ENCODE measurements at regions not wholly inside any gene's neighbourhood (a gene's known extent, or its start where the extent isn't known, plus 50 kb on each side); places are given as distances from the start of the nearest gene placed in this dataset.
"Not testable (repeated sequence)": the region's sequence is repeated elsewhere in the genome, so short reads cannot be mapped to it uniquely, and the experiment has no call there.

DNA sequence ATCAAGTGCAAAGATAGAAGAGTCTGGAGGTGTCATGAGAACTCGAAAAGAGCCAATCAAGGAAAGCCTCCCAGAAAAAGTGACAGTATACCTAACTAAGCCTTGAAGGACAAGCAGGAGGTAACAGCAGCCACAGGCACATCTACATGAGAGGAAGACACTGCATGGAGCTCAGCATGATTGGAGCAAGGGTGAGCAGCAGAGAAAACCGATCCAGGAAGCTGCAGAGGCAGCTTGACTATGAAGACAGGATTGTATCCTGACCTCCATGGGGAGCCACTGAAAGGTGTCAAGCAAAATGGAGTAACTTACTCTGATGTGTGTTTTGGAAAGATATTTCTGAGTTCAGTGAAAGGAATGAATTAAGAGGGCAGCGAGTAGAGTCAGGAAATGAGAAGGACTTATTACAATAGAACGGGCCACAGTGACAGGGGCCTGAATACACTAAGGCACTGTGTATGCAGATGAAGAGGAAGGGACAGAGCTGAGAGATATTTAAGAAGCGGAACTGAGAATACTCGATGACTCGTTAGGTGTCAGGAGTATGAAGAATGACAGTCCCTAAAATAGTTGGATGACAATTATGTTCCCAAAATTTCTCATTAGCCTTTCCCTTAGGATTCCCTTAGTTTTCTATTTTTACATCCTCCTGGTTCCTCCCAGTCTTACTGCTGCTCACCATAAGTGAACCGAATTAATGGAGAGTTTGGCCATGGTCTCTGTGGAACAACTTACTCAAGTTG is 139.3 kb upstream of the NFIA start:
- peaks cover 0 to 2% (median 0%) of the 10 kb centered on the region in 4 experiments for H3K4me1 ChIP-seq (ENCODE audit: control extremely low read depth in 1 of 4, control insufficient read depth in 4 of 4, insufficient read depth in 4 of 4, low read length in 3 of 4)
- no peak overlapping the region for H3K27ac ChIP-seq (ENCODE audit: insufficient read depth in 1 of 2, low read depth in 1 of 2, low read length in 2 of 2, poor library complexity in 1 of 2, severe bottlenecking in 2 of 2)
- DNase-seq: no peak
- no peaks in the 10 kb centered on the region for H3K27me3 ChIP-seq (replicated peaks in 2 of 5; ENCODE audit: control insufficient read depth in 4 of 5, insufficient read depth in 5 of 5, low read length in 4 of 5)
- ChIA-PET POLR2A (no interaction called here), CTCF (interaction anchor here (0.7 kb wide), 1 partner anchor 661 kb away, joined by 3 read pairs; no protein-coding TSS in a partner anchor)
- no peaks in the 10 kb centered on the region for H3K36me3 ChIP-seq (ENCODE audit: control insufficient read depth in 4 of 4, insufficient read depth in 4 of 4, low read length in 3 of 4)
- no peak overlapping the region for H3K4me3 ChIP-seq (ENCODE audit: control insufficient read depth in 1 of 7, extremely low read depth in 1 of 7, insufficient read depth in 4 of 7, low read depth in 2 of 7, low read length in 6 of 7)
- H3K9me3 ChIP-seq (ENCODE audit: control extremely low read depth in 1 of 5, control insufficient read depth in 4 of 5, insufficient read depth in 2 of 5, low read depth in 1 of 5, low read length in 4 of 5): no peaks in the 10 kb centered on the region
- WGBS (ENCODE audit: insufficient coverage): 84% methylated on average over 4 of the region's 8 CpGs

DNA sequence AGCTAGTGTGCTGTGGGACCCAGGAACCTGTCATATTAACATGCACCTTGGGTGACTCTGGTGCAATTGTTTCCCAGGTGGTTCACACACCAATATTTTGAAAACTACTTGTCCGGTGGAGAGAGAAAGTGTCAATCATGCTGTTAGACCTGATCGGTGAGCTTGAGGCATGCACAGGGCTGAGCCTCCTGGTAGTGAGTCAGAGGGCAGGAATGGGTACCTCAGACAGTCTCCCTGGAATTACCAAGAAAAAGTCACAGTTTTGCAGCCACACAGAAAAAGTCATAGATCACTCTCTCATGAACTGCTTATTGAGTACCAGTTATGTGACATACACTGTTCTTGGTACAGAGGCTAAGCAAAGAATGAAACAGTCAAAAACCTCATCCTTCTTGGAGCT is 140.1 kb upstream of the NFIA start:
- WGBS (ENCODE audit: insufficient coverage): 87% methylated on average over 2 of the region's 2 CpGs
- CTCF ChIA-PET: no interaction called here
- Histone ChIP-seq H3K36me3 (ENCODE audit: control insufficient read depth in 4 of 4, insufficient read depth in 4 of 4, low read length in 3 of 4) (no peaks in the 10 kb centered on the region), H3K4me3 (ENCODE audit: control insufficient read depth in 1 of 7, extremely low read depth in 1 of 7, insufficient read depth in 4 of 7, low read depth in 2 of 7, low read length in 6 of 7) (no peak overlapping the region), H3K27ac (ENCODE audit: insufficient read depth in 1 of 2, low read depth in 1 of 2, low read length in 2 of 2, poor library complexity in 1 of 2, severe bottlenecking in 2 of 2) (no peak overlapping the region), H3K4me1 (ENCODE audit: control extremely low read depth in 1 of 4, control insufficient read depth in 4 of 4, insufficient read depth in 4 of 4, low read length in 3 of 4) (no peaks in the 10 kb centered on the region), H3K27me3 (replicated peaks in 2 of 5; ENCODE audit: control insufficient read depth in 4 of 5, insufficient read depth in 5 of 5, low read length in 4 of 5) (no peaks in the 10 kb centered on the region), H3K9me3 (ENCODE audit: control extremely low read depth in 1 of 5, control insufficient read depth in 4 of 5, insufficient read depth in 2 of 5, low read depth in 1 of 5, low read length in 4 of 5) (no peaks in the 10 kb centered on the region)
- DNase-seq: no peak
- POLR2A ChIA-PET: no interaction called here

DNA sequence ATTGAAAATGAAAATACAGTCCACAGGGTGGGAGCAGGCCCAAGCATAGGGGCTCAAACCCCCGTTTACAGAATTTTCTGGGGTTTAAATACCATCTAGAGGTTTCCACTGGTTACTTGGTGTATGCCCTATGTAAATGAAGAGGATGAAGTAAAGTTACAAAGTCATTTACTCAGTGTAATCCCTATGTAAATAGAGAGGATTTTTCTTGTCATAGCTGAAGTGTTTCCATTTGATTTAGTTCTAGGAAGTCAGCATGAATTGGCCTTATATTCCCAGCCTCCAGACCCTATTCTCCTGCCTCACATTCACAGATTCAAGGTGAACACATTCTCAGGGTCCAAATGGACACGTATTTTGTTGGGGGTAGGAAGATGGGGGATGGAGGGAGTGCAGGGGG is 141.7 kb upstream of the NFIA start:
- H3K27me3 ChIP-seq (replicated peaks in 2 of 5; ENCODE audit: control insufficient read depth in 4 of 5, insufficient read depth in 5 of 5, low read length in 4 of 5); DNase-seq; H3K4me3 ChIP-seq (ENCODE audit: control insufficient read depth in 1 of 7, extremely low read depth in 1 of 7, insufficient read depth in 4 of 7, low read depth in 2 of 7, low read length in 6 of 7); H3K27ac ChIP-seq (ENCODE audit: insufficient read depth in 1 of 2, low read depth in 1 of 2, low read length in 2 of 2, poor library complexity in 1 of 2, severe bottlenecking in 2 of 2); H3K9me3 ChIP-seq (ENCODE audit: control extremely low read depth in 1 of 5, control insufficient read depth in 4 of 5, insufficient read depth in 2 of 5, low read depth in 1 of 5, low read length in 4 of 5); POLR2A ChIA-PET; H3K36me3 ChIP-seq (ENCODE audit: control insufficient read depth in 4 of 4, insufficient read depth in 4 of 4, low read length in 3 of 4); H3K4me1 ChIP-seq (ENCODE audit: control extremely low read depth in 1 of 4, control insufficient read depth in 4 of 4, insufficient read depth in 4 of 4, low read length in 3 of 4); CTCF ChIA-PET: not testable (repeated sequence)
- WGBS (ENCODE audit: insufficient coverage): 100% methylated on average over 1 of the region's 2 CpGs

GRCh38 chr1:60937720-60938119 is 144.6 kb upstream of the NFIA start:
- Histone ChIP-seq H3K27me3 (replicated peaks in 2 of 5; ENCODE audit: control insufficient read depth in 4 of 5, insufficient read depth in 5 of 5, low read length in 4 of 5) (no peaks in the 10 kb centered on the region), H3K9me3 (ENCODE audit: control extremely low read depth in 1 of 5, control insufficient read depth in 4 of 5, insufficient read depth in 2 of 5, low read depth in 1 of 5, low read length in 4 of 5) (no peaks in the 10 kb centered on the region), H3K4me1 (ENCODE audit: control extremely low read depth in 1 of 4, control insufficient read depth in 4 of 4, insufficient read depth in 4 of 4, low read length in 3 of 4) (peaks cover 0 to 16% (median 11%) of the 10 kb centered on the region in 4 experiments), H3K27ac (ENCODE audit: insufficient read depth in 1 of 2, low read depth in 1 of 2, low read length in 2 of 2, poor library complexity in 1 of 2, severe bottlenecking in 2 of 2) (no peak overlapping the region), H3K36me3 (ENCODE audit: control insufficient read depth in 4 of 4, insufficient read depth in 4 of 4, low read length in 3 of 4) (no peaks in the 10 kb centered on the region), H3K4me3 (ENCODE audit: control insufficient read depth in 1 of 7, extremely low read depth in 1 of 7, insufficient read depth in 4 of 7, low read depth in 2 of 7, low read length in 6 of 7) (no peak overlapping the region)
- ChIA-PET CTCF (interaction anchor here (1.5 kb wide), 1 partner anchor 23 kb away, joined by 5 read pairs; no protein-coding TSS in a partner anchor), POLR2A (no interaction called here)
- no peak for DNase-seq
- WGBS (ENCODE audit: insufficient coverage): 100% methylated on average over 3 of the region's 5 CpGs

DNA sequence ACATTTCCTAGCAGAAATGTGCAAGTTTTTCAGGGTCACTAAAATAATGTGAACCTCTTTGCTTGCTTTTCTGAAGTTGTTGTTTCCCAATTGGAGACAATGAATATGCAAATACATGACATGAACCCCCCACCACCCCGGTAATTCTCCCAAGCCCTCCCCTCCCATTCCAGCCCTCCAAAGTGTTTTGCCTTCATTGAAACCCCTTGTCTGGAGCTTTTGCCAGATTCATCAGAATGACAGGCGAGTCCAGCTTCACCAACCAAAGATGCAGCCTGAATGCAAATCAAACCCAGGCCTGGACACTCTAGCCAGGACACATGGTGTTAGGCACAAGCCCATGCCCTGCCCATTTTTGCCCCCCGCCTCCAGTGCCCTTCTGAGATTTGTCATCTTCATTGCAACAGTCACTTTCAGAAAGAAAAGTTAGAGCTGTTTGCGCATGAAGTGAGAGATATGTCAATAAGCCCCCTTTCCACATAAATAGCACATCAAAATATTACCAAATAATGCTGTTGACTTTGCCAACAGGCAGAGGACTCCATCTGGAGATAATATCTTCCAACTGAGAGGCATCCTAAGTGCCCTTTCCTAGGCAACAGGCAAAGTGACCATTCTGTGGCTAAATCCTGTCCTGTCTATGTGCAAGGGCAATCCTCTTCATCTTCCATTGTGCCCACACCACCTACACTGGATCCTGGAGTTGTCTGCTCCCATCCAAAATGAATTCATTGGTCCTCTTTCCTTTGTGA is 145.6 kb upstream of the NFIA start:
- no peaks in the 10 kb centered on the region for H3K27me3 ChIP-seq (replicated peaks in 2 of 5; ENCODE audit: control insufficient read depth in 4 of 5, insufficient read depth in 5 of 5, low read length in 4 of 5)
- H3K9me3 ChIP-seq (ENCODE audit: control extremely low read depth in 1 of 5, control insufficient read depth in 4 of 5, insufficient read depth in 2 of 5, low read depth in 1 of 5, low read length in 4 of 5): no peaks in the 10 kb centered on the region
- WGBS (ENCODE audit: insufficient coverage): 96% methylated on average over 4 of the region's 4 CpGs
- H3K4me3 ChIP-seq (ENCODE audit: control insufficient read depth in 1 of 7, extremely low read depth in 1 of 7, insufficient read depth in 4 of 7, low read depth in 2 of 7, low read length in 6 of 7): no peak overlapping the region
- H3K4me1 ChIP-seq (ENCODE audit: control extremely low read depth in 1 of 4, control insufficient read depth in 4 of 4, insufficient read depth in 4 of 4, low read length in 3 of 4): peaks cover 0 to 16% (median 11%) of the 10 kb centered on the region in 4 experiments
- POLR2A ChIA-PET: no interaction called here
- DNase-seq: no peak
- H3K36me3 ChIP-seq (ENCODE audit: control insufficient read depth in 4 of 4, insufficient read depth in 4 of 4, low read length in 3 of 4): no peaks in the 10 kb centered on the region
- no peak overlapping the region for H3K27ac ChIP-seq (ENCODE audit: insufficient read depth in 1 of 2, low read depth in 1 of 2, low read length in 2 of 2, poor library complexity in 1 of 2, severe bottlenecking in 2 of 2)
- CTCF ChIA-PET: interaction anchor here (0.8 to 1.5 kb wide), 2 partner anchors 13 to 24 kb away, joined by 3 to 5 read pairs; no protein-coding TSS in a partner anchor

GRCh38 chr1:60936163-60936562 is 146.2 kb upstream of the NFIA start:
- CTCF ChIA-PET: interaction anchor here (0.8 to 1.5 kb wide), 3 partner anchors 11 to 45 kb away, joined by 3 to 5 read pairs (median 3); no protein-coding TSS in a partner anchor
- DNase-seq: peak in 2 of 3 donors; percentile 72 to 74
- WGBS (ENCODE audit: insufficient coverage): 13% methylated on average over 3 of the region's 3 CpGs

DNA sequence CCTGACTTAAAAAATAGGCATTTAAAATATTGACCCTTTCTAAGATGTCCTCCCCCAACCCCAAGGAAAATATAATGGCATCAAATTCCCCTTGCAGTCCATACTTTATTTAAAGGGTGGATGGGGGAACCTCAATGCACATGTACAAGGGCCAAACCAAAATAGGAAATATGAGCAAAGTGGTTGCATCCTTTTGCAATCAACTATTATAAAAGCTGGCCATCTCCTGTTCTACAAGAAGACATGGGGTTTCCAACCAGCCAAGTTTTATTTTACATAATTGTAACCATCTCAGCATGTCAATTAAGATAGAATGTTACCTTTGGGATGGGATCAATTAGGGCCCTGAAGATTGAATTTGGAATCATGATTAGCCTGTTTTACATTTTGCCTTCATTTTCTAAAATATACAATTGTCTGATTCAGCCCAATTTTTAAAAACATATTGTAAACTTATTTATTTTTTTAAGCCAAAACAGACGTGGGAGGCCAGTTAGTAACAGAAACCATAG is 146.7 kb upstream of the NFIA start:
- ChIA-PET POLR2A (interaction anchor here (0.7 kb wide), 1 partner anchor 17 kb away, joined by 3 read pairs; no protein-coding TSS in a partner anchor), CTCF (interaction anchor here (1.1 to 1.5 kb wide), 3 partner anchors 11 to 45 kb away, joined by 3 to 5 read pairs (median 4); no protein-coding TSS in a partner anchor)
- H3K36me3 ChIP-seq (ENCODE audit: control insufficient read depth in 4 of 4, insufficient read depth in 4 of 4, low read length in 3 of 4): no peaks in the 10 kb centered on the region
- H3K27me3 ChIP-seq (replicated peaks in 2 of 5; ENCODE audit: control insufficient read depth in 4 of 5, insufficient read depth in 5 of 5, low read length in 4 of 5): no peaks in the 10 kb centered on the region
- no peaks in the 10 kb centered on the region for H3K9me3 ChIP-seq (ENCODE audit: control extremely low read depth in 1 of 5, control insufficient read depth in 4 of 5, insufficient read depth in 2 of 5, low read depth in 1 of 5, low read length in 4 of 5)
- no peak overlapping the region for H3K4me3 ChIP-seq (ENCODE audit: control insufficient read depth in 1 of 7, extremely low read depth in 1 of 7, insufficient read depth in 4 of 7, low read depth in 2 of 7, low read length in 6 of 7)
- H3K27ac ChIP-seq (ENCODE audit: insufficient read depth in 1 of 2, low read depth in 1 of 2, low read length in 2 of 2, poor library complexity in 1 of 2, severe bottlenecking in 2 of 2): no peak overlapping the region
- no CpG with 5 or more reads among the region's 1 CpG for WGBS (ENCODE audit: insufficient coverage)
- H3K4me1 ChIP-seq (ENCODE audit: control extremely low read depth in 1 of 4, control insufficient read depth in 4 of 4, insufficient read depth in 4 of 4, low read length in 3 of 4): peaks cover 0 to 16% (median 11%) of the 10 kb centered on the region in 4 experiments
- no peak for DNase-seq

More at GRCh38 chr1:60936163-60936562, 146.2 kb upstream of the NFIA start:
- no peaks in the 10 kb centered on the region for H3K36me3 ChIP-seq (ENCODE audit: control insufficient read depth in 4 of 4, insufficient read depth in 4 of 4, low read length in 3 of 4)
- no peaks in the 10 kb centered on the region for H3K27me3 ChIP-seq (replicated peaks in 2 of 5; ENCODE audit: control insufficient read depth in 4 of 5, insufficient read depth in 5 of 5, low read length in 4 of 5)
- H3K27ac ChIP-seq (ENCODE audit: insufficient read depth in 1 of 2, low read depth in 1 of 2, low read length in 2 of 2, poor library complexity in 1 of 2, severe bottlenecking in 2 of 2): no peak overlapping the region
- no peak overlapping the region for H3K4me3 ChIP-seq (ENCODE audit: control insufficient read depth in 1 of 7, extremely low read depth in 1 of 7, insufficient read depth in 4 of 7, low read depth in 2 of 7, low read length in 6 of 7)
- POLR2A ChIA-PET: no interaction called here
- H3K4me1 ChIP-seq (ENCODE audit: control extremely low read depth in 1 of 4, control insufficient read depth in 4 of 4, insufficient read depth in 4 of 4, low read length in 3 of 4): peaks cover 0 to 16% (median 11%) of the 10 kb centered on the region in 4 experiments
- H3K9me3 ChIP-seq (ENCODE audit: control extremely low read depth in 1 of 5, control insufficient read depth in 4 of 5, insufficient read depth in 2 of 5, low read depth in 1 of 5, low read length in 4 of 5): no peaks in the 10 kb centered on the region
